ENCODE measurements at regions not wholly inside any gene's neighbourhood (a gene's known extent, or its start where the extent isn't known, plus 50 kb on each side); places are given as distances from the start of the nearest gene placed in this dataset.

GRCh38 chr10:90986870-90987269 is 66.0 kb upstream of the ANKRD1 start:
- intact Hi-C loops (cut with DNase I) = no loop called here
- ATAC-seq = peak in 1 of 4 donors; percentile 3
- TF ChIP-seq CTCF (IDR thresholded peaks at IDR 0.05) = no peak
- Histone ChIP-seq H3K36me3 (ENCODE audit: insufficient read depth in 1 of 2, low read depth in 1 of 2) (no peaks in the 10 kb centered on the region), H3K4me3 (no peak overlapping the region), H3K9me3 (no peaks in the 10 kb centered on the region), H3K27me3 (ENCODE audit: insufficient read depth in 3 of 3, low read length in 2 of 3) (no peaks in the 10 kb centered on the region), H3K4me1 (peaks cover 15% of the 10 kb centered on the region), H3K27ac (no peak overlapping the region)
- WGBS, 3 donors = 92 to 98% (median 95%) methylated on average over 2 of the region's 2 CpGs
- no peak for DNase-seq

- Histone ChIP-seq H3K4me3 (no peak overlapping the region), H3K27ac (no peak overlapping the region), H3K4me1 (peaks cover 15% of the 10 kb centered on the region), H3K36me3 (ENCODE audit: insufficient read depth in 1 of 2, low read depth in 1 of 2) (no peaks in the 10 kb centered on the region), H3K9me3 (no peaks in the 10 kb centered on the region), H3K27me3 (ENCODE audit: insufficient read depth in 3 of 3, low read length in 2 of 3) (no peaks in the 10 kb centered on the region)
- ATAC-seq (no peak), DNase-seq (no peak)
- intact Hi-C loops (cut with DNase I) = no loop called here
- WGBS, 3 donors = 97 to 98% (median 98%) methylated on average over 2 of the region's 2 CpGs
- TF ChIP-seq CTCF (IDR thresholded peaks at IDR 0.05) = no peak
Measured at GRCh38 chr10:90987383-90987782, 66.5 kb upstream of the ANKRD1 start.

- intact Hi-C loops (cut with DNase I) = no loop called here
- no peak for ATAC-seq
- Histone ChIP-seq H3K4me1 (peaks cover 18% of the 10 kb centered on the region), H3K4me3 (no peak overlapping the region), H3K27me3 (ENCODE audit: insufficient read depth in 3 of 3, low read length in 2 of 3) (no peaks in the 10 kb centered on the region), H3K36me3 (ENCODE audit: insufficient read depth in 1 of 2, low read depth in 1 of 2) (no peaks in the 10 kb centered on the region), H3K9me3 (no peaks in the 10 kb centered on the region), H3K27ac (no peak overlapping the region)
- no peak for TF ChIP-seq CTCF (IDR thresholded peaks at IDR 0.05)
- 93 to 97% (median 96%) methylated on average over 4 of the region's 4 CpGs for WGBS, 3 donors
- no peak for DNase-seq
Measured at GRCh38 chr10:90988024-90988423, 67.1 kb upstream of the ANKRD1 start.

- WGBS, 3 donors = 29 to 55% (median 36%) methylated on average over 5 of the region's 5 CpGs
- intact Hi-C loops (cut with DNase I) = no loop called here
- no peak overlapping the region for H3K27ac ChIP-seq
- H3K27me3 ChIP-seq (ENCODE audit: insufficient read depth in 3 of 3, low read length in 2 of 3) = no peaks in the 10 kb centered on the region
- peaks cover 23% of the 10 kb centered on the region for H3K4me1 ChIP-seq
- H3K9me3 ChIP-seq = no peaks in the 10 kb centered on the region
- ATAC-seq (peak in 1 of 4 donors; percentile 29), DNase-seq (no peak)
- H3K36me3 ChIP-seq (ENCODE audit: insufficient read depth in 1 of 2, low read depth in 1 of 2) = no peaks in the 10 kb centered on the region
- no peak for TF ChIP-seq CTCF (IDR thresholded peaks at IDR 0.05)
- H3K4me3 ChIP-seq = no peak overlapping the region
Measured at GRCh38 chr10:90988802-90989201, 67.9 kb upstream of the ANKRD1 start.

- Histone ChIP-seq H3K4me3 (no peak overlapping the region), H3K27ac (no peak overlapping the region), H3K36me3 (ENCODE audit: insufficient read depth in 1 of 2, low read depth in 1 of 2) (no peaks in the 10 kb centered on the region), H3K27me3 (ENCODE audit: insufficient read depth in 3 of 3, low read length in 2 of 3) (no peaks in the 10 kb centered on the region), H3K4me1 (peaks cover 23% of the 10 kb centered on the region), H3K9me3 (no peaks in the 10 kb centered on the region)
- no peak for DNase-seq
- no peak for TF ChIP-seq CTCF (IDR thresholded peaks at IDR 0.05)
- ATAC-seq = no peak
- 82 to 93% (median 85%) methylated on average over 3 of the region's 3 CpGs for WGBS, 3 donors
- intact Hi-C loops (cut with DNase I) = no loop called here
Measured at GRCh38 chr10:90989378-90989777, 68.5 kb upstream of the ANKRD1 start.

Measured in psoas muscle (tissue), 7 donors.